H1 (cell line): ENCODE measurements at regions not wholly inside any gene's neighbourhood (a gene's known extent, or its start where the extent isn't known, plus 50 kb on each side); places are given as distances from the start of the nearest gene placed in this dataset.
"Not testable (repeated sequence)": the region's sequence is repeated elsewhere in the genome, so short reads cannot be mapped to it uniquely, and the experiment has no call there.

ENCODE experiments used
- BRCA1 ChIP-seq: IDR thresholded peaks from 2 replicates; pipeline ENCODE4 v1.6.1; 2012; ENCODE audit warnings: low read depth, low read length, improper control_type of control experiment
- CBX5 ChIP-seq: fragments of 300-800, 300-1000 bp; sonication (generic); IDR thresholded peaks from 2 replicates; pipeline ENCODE4 v1.7.1; 2016; ENCODE audit warnings: antibody characterized with exemption, low read length, low read depth
- CEBPB ChIP-seq: IDR thresholded peaks from 2 replicates; pipeline ENCODE4 v1.6.1; 2012; ENCODE audit warnings: low read depth, low read length
- CTCF ChIP-seq, 3 experiments: IDR thresholded peaks; 1 replicate in 2 of 3; 2 replicates in 1 of 3; pipeline versions ENCODE4 v1.5.1 to v1.6.1; 2011; ENCODE audit warnings: low read length in 3 of 3, mild to moderate bottlenecking in 3 of 3, inconsistent platforms in 2 of 3, low read depth in 1 of 3, moderate library complexity in 1 of 3; ENCODE audit not compliant: insufficient read depth in 1 of 3; ENCODE audit errors: control extremely low read depth in 1 of 3
- POLR2A ChIP-seq, 2 experiments: IDR thresholded peaks; 1 replicate in 1 of 2; 2 replicates in 1 of 2; pipeline ENCODE4 v1.6.1; 2011; ENCODE audit warnings: low read depth in 2 of 2, low read length in 2 of 2, mild to moderate bottlenecking in 2 of 2; ENCODE audit errors: control extremely low read depth in 1 of 2

- TF ChIP-seq POLR2A (IDR thresholded peaks at IDR 0.05; ENCODE audit: control extremely low read depth in 1 of 2, low read depth in 2 of 2, low read length in 2 of 2); BRCA1; CEBPB; CBX5; CTCF (IDR thresholded peaks at IDR 0.05; ENCODE audit: control extremely low read depth in 1 of 3, insufficient read depth in 1 of 3, low read depth in 1 of 3, low read length in 3 of 3): not testable (repeated sequence)
Observed at GRCh38 chr10:130938891-130939290, 372.6 kb downstream of the TCERG1L start.
